MM.1S (cell line): ENCODE measurements at regions not wholly inside any gene's neighbourhood (a gene's known extent, or its start where the extent isn't known, plus 50 kb on each side); places are given as distances from the start of the nearest gene placed in this dataset.

ENCODE experiments used
- CTCF ChIP-seq: fragments of 300-600 bp; sonication (generic); IDR thresholded peaks from 2 replicates; pipeline ENCODE4 v1.5.1; 2016; ENCODE audit warnings: antibody characterized with exemption, low read length, mixed read lengths
- EZH2 ChIP-seq: fragments of 300-600 bp; sonication (generic); optimal IDR thresholded peaks from 2 replicates; pipeline ENCODE3; 2017; ENCODE audit warnings: low read depth, mild to moderate bottlenecking, antibody characterized with exemption, low read length, mixed read lengths
- EZH2phosphoT487 ChIP-seq: fragments of 300-600 bp; sonication (generic); IDR thresholded peaks from 2 replicates; pipeline ENCODE4 v1.6.1; 2018; ENCODE audit warnings: antibody characterized with exemption, low read length

GRCh38 chr10:111472445-111472844, 395.6 kb downstream of the ADRA2A start:
- TF ChIP-seq CTCF (no peak), EZH2phosphoT487 (no peak), EZH2 (no peak)
